IMR-90 (cell line): ENCODE measurements at regions not wholly inside any gene's neighbourhood (a gene's known extent, or its start where the extent isn't known, plus 50 kb on each side); places are given as distances from the start of the nearest gene placed in this dataset.

Experiments
- BHLHE40 ChIP-seq: fragments of 150-350 bp; IDR thresholded peaks from 2 replicates; pipeline ENCODE4 v1.6.1; 2016; ENCODE audit warnings: mild to moderate bottlenecking, low read depth, low read length
- CTCF ChIP-seq: conservative IDR thresholded peaks from 2 replicates; pipeline ENCODE4 v1.5.1; 2012; ENCODE audit warnings: mild to moderate bottlenecking, low read depth, low read length, improper control_type of control experiment
- POLR2A ChIP-seq: IDR thresholded peaks from 2 replicates; pipeline ENCODE4 v1.6.1; 2012; ENCODE audit warnings: mild to moderate bottlenecking, low read depth, low read length
- RFX5 ChIP-seq: IDR thresholded peaks from 2 replicates; pipeline ENCODE4 v1.8.0; 2012; ENCODE audit warnings: low read depth, mild to moderate bottlenecking, low read length, moderate library complexity

DNA sequence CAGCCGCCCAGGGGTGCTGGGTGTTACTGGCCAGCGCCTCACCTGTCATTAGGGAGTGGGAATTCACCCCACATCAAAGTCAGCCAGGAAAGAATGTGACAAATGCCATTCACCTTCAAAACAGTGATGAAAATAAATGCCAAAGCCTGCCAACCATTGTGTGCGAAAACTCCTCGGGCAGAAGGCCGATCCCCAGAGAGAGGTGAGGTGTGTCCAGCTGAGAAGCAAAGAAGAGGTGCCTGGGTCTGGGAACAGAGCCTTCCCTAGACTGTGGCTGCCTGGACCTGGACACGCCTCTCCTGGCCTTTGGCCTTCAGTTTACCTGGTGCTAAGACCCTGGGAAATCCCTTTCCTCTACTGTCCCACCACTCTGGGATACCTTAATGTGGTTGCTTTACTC, 142.7 kb downstream of the CYP26B1 start:
- TF ChIP-seq CTCF (no peak), POLR2A (no peak), BHLHE40 (no peak), RFX5 (no peak)
